ENCODE measurements at regions not wholly inside any gene's neighbourhood (a gene's known extent, or its start where the extent isn't known, plus 50 kb on each side); places are given as distances from the start of the nearest gene placed in this dataset.

- no peak for TF ChIP-seq SIN3A (conservative IDR thresholded peaks at IDR 0.05 in 1 of 2, IDR thresholded peaks at IDR 0.05 in 1 of 2; ENCODE audit: low read depth in 1 of 2, low read length in 2 of 2)
- TF ChIP-seq SRF (IDR thresholded peaks at IDR 0.05; ENCODE audit: low read depth, low read length): no peak
- no peak for TF ChIP-seq CTBP2 (IDR thresholded peaks at IDR 0.05; ENCODE audit: borderline replicate concordance, insufficient read depth, insufficient read length, low read length)
- no peak for TF ChIP-seq KDM1A (IDR thresholded peaks at IDR 0.05; ENCODE audit: borderline replicate concordance, low read length)
- TF ChIP-seq GTF2F1 (IDR thresholded peaks at IDR 0.05; ENCODE audit: borderline replicate concordance, low read depth, low read length): no peak
- TF ChIP-seq KDM5A (IDR thresholded peaks at IDR 0.05; ENCODE audit: low read length): no peak
- TF ChIP-seq BACH1 (IDR thresholded peaks at IDR 0.05; ENCODE audit: low read length): no peak
Observed at GRCh38 chr2:104561251-104561650, 292.7 kb upstream of the POU3F3 start (continued).

All from H1 (cell line).